ENCODE measurements at regions not wholly inside any gene's neighbourhood (a gene's known extent, or its start where the extent isn't known, plus 50 kb on each side); places are given as distances from the start of the nearest gene placed in this dataset.

- Histone ChIP-seq H3K27me3 (ENCODE audit: control insufficient read depth in 2 of 2, insufficient read depth in 2 of 2, low read length in 2 of 2) (no peaks in the 10 kb centered on the region), H3K79me2 (ENCODE audit: insufficient read depth, low read length) (no peaks in the 10 kb centered on the region), H2AFZ (ENCODE audit: insufficient read depth, low read depth, low read length, poor library complexity, severe bottlenecking) (no peak overlapping the region), H3K4me2 (replicated peaks; ENCODE audit: extremely low read depth, low read length, poor library complexity, severe bottlenecking) (no peak overlapping the region), H3K4me1 (ENCODE audit: control insufficient read depth in 1 of 2, insufficient read depth in 2 of 2, low read length in 2 of 2) (no peaks in the 10 kb centered on the region), H3K36me3 (replicated peaks in 1 of 2; ENCODE audit: control insufficient read depth in 1 of 2, insufficient read depth in 2 of 2, low read length in 2 of 2) (no peaks in the 10 kb centered on the region), H3K9ac (ENCODE audit: insufficient read depth, low read length, poor library complexity, severe bottlenecking) (no peak overlapping the region), H3K27ac (ENCODE audit: low read depth in 1 of 2, low read length in 2 of 2) (no peak overlapping the region), H3K9me3 (replicated peaks in 1 of 2; ENCODE audit: control insufficient read depth in 1 of 2, insufficient read depth in 1 of 2, low read length in 2 of 2) (no peaks in the 10 kb centered on the region), H4K20me1 (ENCODE audit: insufficient read depth, low read length) (no peaks in the 10 kb centered on the region), H3K4me3 (replicated peaks in 1 of 3; ENCODE audit: low read depth in 2 of 3, low read length in 3 of 3) (no peak overlapping the region)
- no peaks in the 10 kb centered on the region for H3K36me3 Mint-ChIP-seq
- no peak for TF ChIP-seq CTCF (IDR thresholded peaks at IDR 0.05)
- no peak for DNase-seq
- no peak overlapping the region for H3K4me3 Mint-ChIP-seq
- no peaks in the 10 kb centered on the region for H3K4me1 Mint-ChIP-seq
- peaks cover 0 to 3% (median 0%) of the 10 kb centered on the region in 7 donors for H3K9me3 Mint-ChIP-seq
- intact Hi-C loops (cut with micrococcal nuclease) = no loop called here
- WGBS (ENCODE audit: insufficient coverage) = no CpG with 5 or more reads among the region's 1 CpG
- no peak overlapping the region for H3K27ac Mint-ChIP-seq
- H3K27me3 Mint-ChIP-seq (ENCODE audit: low read depth in 3 of 3) = peaks cover 0 to 1% (median 0%) of the 10 kb centered on the region in 3 donors
These were observed 745.8 kb downstream of the SLC6A15 start for GRCh38 chr12:84166812-84167211.

DNA sequence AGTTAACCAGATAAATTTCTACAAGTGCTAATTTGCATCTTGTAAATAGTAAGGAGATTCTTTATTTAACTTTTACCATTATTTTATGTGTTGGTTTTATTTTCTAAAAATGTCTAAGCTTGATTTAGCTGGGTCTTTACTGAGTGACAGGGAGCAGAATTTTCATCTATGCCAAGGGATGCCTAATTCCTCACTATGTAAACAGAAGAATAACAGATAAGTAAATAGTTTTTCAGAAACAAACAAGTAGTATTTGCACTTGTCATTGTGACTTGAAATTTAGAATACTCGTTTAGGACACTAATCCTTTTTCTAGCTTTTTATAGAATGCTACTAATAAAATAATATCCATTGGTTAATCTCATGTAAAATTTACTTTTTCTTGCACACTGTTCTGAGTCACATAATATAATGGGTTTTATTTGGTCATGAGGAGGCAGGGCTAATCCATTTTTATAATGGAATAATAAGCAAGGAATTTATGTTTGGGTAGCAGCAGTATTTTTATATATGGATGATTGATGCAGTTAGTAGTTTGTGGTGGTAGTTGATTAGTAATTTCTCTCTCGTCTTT, 746.5 kb downstream of the SLC6A15 start:
- Histone ChIP-seq H3K27ac (ENCODE audit: low read depth in 1 of 2, low read length in 2 of 2) (no peak overlapping the region), H3K4me2 (replicated peaks; ENCODE audit: extremely low read depth, low read length, poor library complexity, severe bottlenecking) (no peak overlapping the region), H3K4me1 (ENCODE audit: control insufficient read depth in 1 of 2, insufficient read depth in 2 of 2, low read length in 2 of 2) (no peaks in the 10 kb centered on the region), H3K9me3 (replicated peaks in 1 of 2; ENCODE audit: control insufficient read depth in 1 of 2, insufficient read depth in 1 of 2, low read length in 2 of 2) (no peaks in the 10 kb centered on the region), H2AFZ (ENCODE audit: insufficient read depth, low read depth, low read length, poor library complexity, severe bottlenecking) (no peak overlapping the region), H3K4me3 (replicated peaks in 1 of 3; ENCODE audit: low read depth in 2 of 3, low read length in 3 of 3) (no peak overlapping the region), H3K79me2 (ENCODE audit: insufficient read depth, low read length) (no peaks in the 10 kb centered on the region), H3K27me3 (ENCODE audit: control insufficient read depth in 2 of 2, insufficient read depth in 2 of 2, low read length in 2 of 2) (no peaks in the 10 kb centered on the region), H4K20me1 (ENCODE audit: insufficient read depth, low read length) (no peaks in the 10 kb centered on the region), H3K9ac (ENCODE audit: insufficient read depth, low read length, poor library complexity, severe bottlenecking) (no peak overlapping the region), H3K36me3 (replicated peaks in 1 of 2; ENCODE audit: control insufficient read depth in 1 of 2, insufficient read depth in 2 of 2, low read length in 2 of 2) (no peaks in the 10 kb centered on the region)
- WGBS (ENCODE audit: insufficient coverage) = no CpG with 5 or more reads among the region's 2 CpGs
- H3K36me3 Mint-ChIP-seq = no peaks in the 10 kb centered on the region
- H3K4me1 Mint-ChIP-seq = no peaks in the 10 kb centered on the region
- H3K4me3 Mint-ChIP-seq = no peak overlapping the region
- intact Hi-C loops (cut with micrococcal nuclease) = no loop called here
- H3K27ac Mint-ChIP-seq = no peak overlapping the region
- no peak for TF ChIP-seq CTCF (IDR thresholded peaks at IDR 0.05)
- no peak for DNase-seq
- H3K9me3 Mint-ChIP-seq = peaks cover 0 to 3% (median 0%) of the 10 kb centered on the region in 7 donors
- peaks cover 0 to 1% (median 0%) of the 10 kb centered on the region in 3 donors for H3K27me3 Mint-ChIP-seq (ENCODE audit: low read depth in 3 of 3)

Data from CD14-positive monocyte (primary cell).